RWPE1 (cell line): ENCODE measurements at regions not wholly inside any gene's neighbourhood (a gene's known extent, or its start where the extent isn't known, plus 50 kb on each side); places are given as distances from the start of the nearest gene placed in this dataset.

Experiments
- CTCF ChIA-PET: fragments of 350-600 bp; sonication (Branson Sonifier 250); formaldehyde crosslinking; extraction: SDS; loops from one replicate; lab custom pipeline; 2021; lab: Yijun Ruan, JAX
- POLR2A ChIA-PET: fragments of 400-600 bp; formaldehyde crosslinking; extraction: SDS; loops from one replicate; lab custom pipeline; 2020; ENCODE audit warnings: antibody characterized with exemption; ENCODE audit not compliant: low non-redundant PET; lab: Yijun Ruan, JAX
- DNase-seq: peaks from one replicate; pipeline ENCODE4 v3.0.0; 2012; ENCODE audit warnings: low spot score
- H3K27ac ChIP-seq: fragments of 450-650 bp; 2 replicates; pipeline ENCODE4 v1.5.1; 2017
- CTCF ChIP-seq: fragments of 450-650 bp; conservative IDR thresholded peaks from 2 replicates; pipeline ENCODE4 v1.5.1; 2017; ENCODE audit warnings: low read depth, mild to moderate bottlenecking

DNA sequence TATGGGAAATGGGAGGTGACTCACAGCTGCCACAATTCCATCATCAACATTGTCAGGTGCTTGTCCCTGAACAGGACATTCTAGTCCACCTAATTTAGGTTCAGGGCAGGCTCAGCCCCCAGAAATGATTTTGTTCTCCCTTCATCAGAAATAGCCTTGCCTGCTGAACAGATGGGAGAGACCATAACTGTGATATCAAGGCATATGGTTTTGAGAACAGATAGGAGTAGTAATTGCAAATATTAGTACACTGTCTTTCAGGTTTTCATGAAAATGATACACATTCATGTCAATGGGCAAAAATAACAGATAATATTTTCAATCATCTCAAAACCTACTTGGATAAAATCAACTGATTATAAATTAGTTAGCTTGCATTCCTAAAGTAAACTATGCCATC lies 316.5 kb downstream of the MBD2 start:
- CTCF ChIA-PET, result interaction anchor here (0.5 kb wide), 1 partner anchor 1098 kb away, joined by 3 read pairs; no protein-coding TSS in a partner anchor
- DNase-seq, result no peak
- TF ChIP-seq CTCF, result no peak
- no peak overlapping the region for H3K27ac ChIP-seq
- POLR2A ChIA-PET, result no interaction called here

- POLR2A ChIA-PET, result no interaction called here
- CTCF ChIA-PET, result no interaction called here
- TF ChIP-seq CTCF, result no peak
- DNase-seq, result no peak
- H3K27ac ChIP-seq, result no peak overlapping the region
These were observed 317.8 kb downstream of the MBD2 start for GRCh38 chr18:53906681-53907080.

DNA sequence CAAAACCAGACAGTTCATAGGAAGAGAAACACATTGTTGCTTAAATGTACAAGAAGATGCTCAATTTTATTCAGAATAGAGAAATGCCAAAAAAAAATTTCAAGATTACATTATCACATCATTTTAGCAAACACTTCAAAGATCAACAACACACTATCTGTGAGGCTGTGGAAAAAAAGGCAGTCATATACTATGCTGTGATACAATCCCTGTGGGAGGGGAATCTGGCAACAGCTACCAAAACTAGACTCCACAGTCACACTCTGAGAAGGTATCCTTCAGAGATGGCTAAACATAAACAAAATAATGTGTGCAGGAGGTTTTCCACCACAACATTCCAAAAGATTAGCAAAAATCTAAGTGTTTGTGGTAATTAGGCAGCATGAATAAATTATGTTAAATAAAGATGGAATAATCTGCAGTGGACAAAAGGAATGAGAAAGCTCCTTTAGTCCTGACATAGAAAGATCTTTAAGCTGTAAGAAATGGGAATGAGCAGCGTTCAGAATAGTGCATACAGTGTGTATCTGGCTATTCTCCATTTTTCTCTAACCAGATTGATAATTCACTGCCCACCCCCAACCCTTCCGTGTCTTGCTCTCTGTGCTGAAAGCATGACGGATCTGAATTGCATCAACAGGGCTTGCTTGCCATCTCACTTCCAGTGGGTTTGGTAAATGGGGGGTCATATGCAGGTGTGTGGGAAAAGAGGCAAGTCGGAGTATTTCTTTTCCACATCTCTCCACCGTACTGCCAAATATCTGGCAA lies 329.6 kb downstream of the MBD2 start:
- ChIA-PET POLR2A (no interaction called here), CTCF (no interaction called here)
- no peak overlapping the region for H3K27ac ChIP-seq
- TF ChIP-seq CTCF, result no peak
- no peak for DNase-seq

DNA sequence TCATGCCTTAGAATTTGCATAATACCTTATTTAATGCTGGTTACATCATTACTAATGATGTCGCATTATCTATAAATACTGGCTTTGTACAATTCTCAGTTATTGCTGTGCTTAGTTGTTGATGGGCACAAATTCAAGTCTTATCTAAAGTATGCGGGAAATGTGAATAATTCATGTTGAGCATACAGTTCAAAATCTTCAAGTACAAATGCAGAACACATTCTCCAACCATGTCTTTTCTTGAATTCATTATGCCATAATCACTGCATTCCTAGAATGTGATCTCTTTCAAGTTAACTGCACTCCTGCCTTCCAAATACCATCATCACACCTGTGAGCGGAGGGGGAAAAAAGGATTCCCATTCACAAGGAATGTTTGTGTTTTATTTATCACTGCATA lies 337.0 kb downstream of the MBD2 start:
- ChIA-PET POLR2A (no interaction called here), CTCF (no interaction called here)

GRCh38 chr18:53886058-53886457 lies 338.4 kb downstream of the MBD2 start:
- ChIA-PET POLR2A (no interaction called here), CTCF (no interaction called here)
- H3K27ac ChIP-seq, result no peak overlapping the region
- TF ChIP-seq CTCF, result no peak
- DNase-seq, result no peak

More for the DNA sequence above, 337.0 kb downstream of the MBD2 start:
- H3K27ac ChIP-seq, result no peak overlapping the region
- TF ChIP-seq CTCF, result no peak
- DNase-seq, result no peak

DNA sequence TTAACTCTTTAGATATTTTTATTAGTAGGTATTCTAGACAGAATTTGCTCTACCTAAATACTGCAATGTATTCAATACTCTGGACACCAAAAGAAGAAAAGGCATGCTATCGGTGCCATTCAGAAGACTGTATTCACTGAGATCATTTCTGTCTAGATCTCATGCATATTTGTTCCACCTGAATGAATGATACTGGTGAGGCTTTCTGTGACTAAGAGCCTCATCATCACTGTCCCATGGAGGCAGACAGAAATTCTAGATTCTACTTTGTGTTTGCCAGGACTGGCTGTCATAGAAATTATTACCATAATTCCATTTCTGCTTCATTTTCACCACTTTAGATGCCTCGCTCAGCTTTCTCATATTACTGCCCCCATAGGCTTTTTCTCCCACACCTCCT lies 340.7 kb downstream of the MBD2 start:
- ChIA-PET POLR2A (no interaction called here), CTCF (no interaction called here)
- TF ChIP-seq CTCF, result no peak

More for the DNA sequence above, 340.7 kb downstream of the MBD2 start:
- no peak overlapping the region for H3K27ac ChIP-seq
- DNase-seq, result no peak
